CD4-positive, alpha-beta T cell treated with Interleukin-1 beta for 1 hour (primary cell): ENCODE measurements at regions not wholly inside any gene's neighbourhood (a gene's known extent, or its start where the extent isn't known, plus 50 kb on each side); places are given as distances from the start of the nearest gene placed in this dataset.

ENCODE experiments used
- DNase-seq, 2 donors: peaks; one replicate each; pipeline ENCODE4 v3.0.0-alpha.2; 2020 to 2022

DNA sequence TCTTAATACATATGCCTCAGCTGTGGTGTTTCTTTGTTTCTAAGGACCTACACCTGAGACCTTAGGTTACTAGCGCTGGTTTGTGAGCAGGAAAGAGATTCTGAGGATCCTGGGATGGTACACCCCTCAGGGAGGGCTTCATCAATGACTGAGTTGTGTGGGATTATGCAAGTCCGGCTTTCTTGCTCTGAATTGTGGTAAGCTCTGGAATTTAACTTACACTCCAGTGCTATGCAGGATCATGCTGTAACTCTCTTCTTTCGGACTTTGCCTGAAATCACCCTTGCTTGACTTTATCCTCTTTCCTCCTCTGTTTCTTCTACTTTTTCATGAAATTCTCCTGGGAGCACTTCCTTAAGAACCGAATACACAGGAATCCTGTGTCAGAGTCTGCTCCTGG lies 431.5 kb upstream of the BOD1L1 start:
- no peak for DNase-seq

DNA sequence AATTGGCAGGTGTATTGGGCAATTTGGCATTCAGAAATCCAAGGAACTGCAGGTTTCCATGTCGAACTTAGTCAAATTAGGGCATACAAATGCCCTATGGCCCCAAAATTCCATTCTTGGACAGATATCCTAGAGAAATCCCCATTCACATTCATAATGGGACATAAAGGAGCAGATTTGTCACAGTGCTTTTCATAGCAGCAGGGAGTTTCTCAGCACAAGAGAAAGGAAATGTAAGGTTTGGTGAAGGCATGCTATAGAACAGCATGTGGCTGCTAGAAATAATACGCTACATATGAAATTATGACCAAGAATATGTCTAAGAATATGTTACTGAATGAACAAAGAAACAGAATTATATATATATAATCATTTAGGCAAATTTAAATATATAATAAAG lies 437.5 kb upstream of the BOD1L1 start:
- no peak for DNase-seq

DNA sequence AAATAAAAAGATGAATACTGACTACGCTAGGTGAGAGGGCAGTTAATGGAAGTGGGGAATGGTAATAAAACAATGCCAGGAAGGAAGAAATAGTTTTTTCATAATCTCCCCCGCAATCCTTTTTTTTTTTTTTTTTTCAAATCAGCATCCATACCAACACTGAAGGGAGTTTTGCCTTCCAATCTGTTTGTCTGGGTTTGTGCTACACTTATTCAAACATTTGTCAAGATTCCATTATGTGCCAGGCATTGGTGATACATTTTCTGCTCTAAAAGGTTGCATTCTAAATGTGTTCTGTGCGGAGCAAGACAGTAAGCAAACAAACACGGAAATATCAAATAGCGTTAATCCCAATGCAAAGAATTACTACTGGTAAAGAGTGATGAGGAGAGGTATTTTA lies 437.9 kb upstream of the BOD1L1 start:
- DNase-seq = no peak

DNA sequence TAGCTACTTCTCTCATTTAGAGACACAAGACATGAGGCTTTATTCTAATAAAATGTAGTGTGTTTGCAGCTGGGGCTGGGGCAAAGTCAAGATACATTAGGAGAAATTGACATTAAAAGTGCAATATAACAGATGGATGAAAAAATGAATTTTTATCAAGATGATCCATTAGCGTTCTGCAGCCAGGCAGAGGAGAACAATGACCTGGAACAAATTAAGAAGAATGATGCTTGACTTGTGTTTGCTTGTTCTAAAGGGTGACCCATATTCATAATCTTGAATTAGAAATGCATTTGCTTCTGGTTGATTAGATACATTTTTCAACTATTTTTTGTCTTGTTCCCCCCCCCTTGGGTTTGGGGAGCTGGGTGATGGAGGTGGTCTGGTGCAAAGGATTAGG lies 439.5 kb upstream of the BOD1L1 start:
- no peak for DNase-seq

DNA sequence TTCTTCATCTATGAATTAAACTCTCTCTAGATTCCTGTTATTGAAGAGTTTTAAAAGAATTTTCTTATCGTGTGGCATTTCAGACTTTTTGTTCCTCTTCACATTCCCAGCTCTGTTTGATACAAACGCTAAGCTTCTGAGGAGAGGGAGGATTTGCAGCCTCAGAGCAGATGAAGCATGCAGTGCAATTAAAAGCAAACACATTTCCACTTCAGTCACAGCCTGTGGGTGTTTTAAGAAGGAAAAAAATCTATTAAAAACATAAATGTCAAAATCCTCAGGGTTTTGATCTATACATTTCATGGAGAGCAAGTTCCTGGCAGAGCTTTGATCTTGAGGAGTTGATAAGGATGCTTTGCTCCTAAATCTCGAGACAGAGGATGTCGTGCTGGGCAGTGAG lies 442.4 kb upstream of the BOD1L1 start:
- DNase-seq = no peak

DNA sequence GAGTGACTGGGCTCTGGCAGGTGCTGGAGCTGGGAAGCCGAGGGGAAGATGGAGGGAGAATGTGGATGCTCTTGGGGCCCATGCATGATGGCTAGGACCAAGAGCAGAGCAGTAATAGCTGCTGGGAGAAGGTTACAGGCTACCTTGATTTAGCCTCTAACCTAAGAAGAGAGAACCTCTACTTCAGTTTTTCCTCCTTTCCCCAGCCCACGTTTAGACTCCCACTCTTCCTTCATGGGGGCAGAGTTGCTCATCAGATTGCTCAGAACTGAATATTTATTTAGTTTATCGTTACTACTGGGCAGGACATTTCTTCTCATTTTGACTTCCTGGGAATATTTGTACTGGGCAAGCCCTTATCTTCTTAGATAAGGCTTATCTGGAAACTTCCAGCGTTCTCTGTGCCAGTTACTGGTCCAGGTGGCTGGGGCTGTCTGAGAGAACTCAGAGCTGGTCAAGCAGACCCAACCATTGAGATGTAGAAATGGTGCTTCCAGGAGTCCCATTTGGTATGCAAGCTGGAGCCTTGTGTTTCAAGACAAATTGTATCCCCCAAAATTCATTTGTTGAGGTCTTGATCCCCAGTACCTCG lies 442.9 kb upstream of the BOD1L1 start:
- DNase-seq = no peak

DNA sequence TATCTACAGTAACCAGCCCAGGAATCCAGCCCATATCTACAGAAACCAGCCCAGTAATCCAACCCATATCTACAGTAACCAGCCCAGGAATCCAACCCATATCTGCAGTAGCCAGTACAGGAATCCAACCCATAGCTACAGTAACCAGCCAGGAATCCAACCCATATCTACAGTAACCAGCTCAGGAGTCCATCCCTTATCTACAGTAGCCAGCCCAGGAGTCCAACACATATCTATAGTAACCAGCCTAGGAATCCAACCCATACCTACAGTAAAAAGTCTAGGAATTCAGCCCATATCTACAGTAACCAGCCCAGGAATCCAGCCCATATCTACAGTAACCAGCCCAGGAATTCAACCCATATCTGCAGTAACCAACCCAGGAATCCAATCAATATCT lies 445.0 kb upstream of the BOD1L1 start:
- no peak for DNase-seq

DNA sequence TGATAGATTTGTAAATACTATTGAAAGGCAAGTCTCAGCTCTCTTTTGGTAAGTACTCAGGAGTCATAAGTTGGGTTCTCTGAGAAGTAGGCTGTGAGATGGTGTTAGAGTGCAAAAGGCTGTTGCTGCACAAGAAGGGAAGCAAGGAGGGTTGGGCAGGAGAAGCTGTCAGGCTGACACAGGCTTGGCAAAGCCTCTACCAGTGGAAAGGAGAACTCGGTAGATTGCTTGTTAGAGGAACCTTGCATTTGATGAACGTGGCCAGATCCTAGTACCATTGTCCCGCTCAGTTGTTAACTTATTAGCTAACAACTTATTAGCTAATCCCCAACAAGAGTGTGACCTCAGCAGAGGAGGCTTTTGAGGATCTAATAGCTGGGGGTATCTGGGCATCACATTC lies 449.3 kb upstream of the BOD1L1 start:
- no peak for DNase-seq

DNA sequence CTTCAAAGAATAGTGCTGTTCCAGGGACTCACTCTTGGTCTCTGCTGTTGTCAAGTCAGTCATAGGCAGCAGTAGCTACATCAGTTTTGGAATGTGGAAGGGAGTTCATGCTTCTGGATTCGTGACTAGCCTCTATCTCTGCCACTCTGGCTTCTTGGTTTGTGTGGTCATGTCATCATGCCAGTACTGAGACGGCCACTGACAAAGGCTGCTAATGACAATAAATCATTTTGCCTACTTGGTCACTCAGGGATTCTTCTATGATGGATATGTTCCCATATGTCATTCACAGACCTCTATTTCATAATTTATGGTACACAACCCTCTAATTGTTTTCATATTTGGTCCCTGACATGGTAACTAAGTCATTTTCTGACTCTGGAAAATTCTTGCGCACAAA lies 450.8 kb upstream of the BOD1L1 start:
- DNase-seq = no peak

DNA sequence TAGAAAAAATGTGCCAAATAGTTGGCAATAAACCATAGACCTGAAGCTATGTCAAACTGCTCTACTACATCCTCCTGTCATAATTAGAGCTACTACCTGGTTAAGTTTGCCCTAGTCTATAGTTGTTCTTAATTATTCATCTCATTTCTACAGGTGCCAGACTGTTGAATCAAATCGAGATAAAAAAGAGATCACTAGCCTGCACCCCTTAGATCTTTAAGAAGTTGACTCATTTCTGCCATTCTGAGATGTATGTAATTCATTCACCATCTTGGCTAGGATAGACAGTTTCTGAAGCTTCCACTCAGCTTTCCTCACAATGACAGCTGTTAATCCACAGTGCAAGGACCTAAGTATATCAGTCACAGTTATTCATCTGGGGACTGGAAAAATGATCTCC lies 452.1 kb upstream of the BOD1L1 start:
- DNase-seq = no peak

DNA sequence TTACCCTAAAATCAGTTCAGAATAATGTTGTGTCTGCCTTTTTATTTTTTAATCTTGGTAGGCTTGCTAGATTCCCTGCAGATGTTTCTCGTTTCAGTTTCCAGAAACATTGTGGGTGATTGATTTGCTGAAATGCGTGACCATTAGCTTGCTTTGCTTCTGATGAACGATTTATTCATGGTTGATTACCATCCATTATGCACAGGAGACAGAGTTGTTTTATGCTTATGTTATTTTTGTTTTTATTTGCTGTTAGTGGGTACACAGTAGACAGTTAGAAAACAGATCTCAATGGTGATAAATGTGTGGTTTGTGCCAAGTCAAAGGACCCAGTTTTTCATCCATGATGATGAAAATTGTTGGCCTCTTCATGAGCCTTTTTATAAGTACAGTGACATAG lies 455.6 kb upstream of the BOD1L1 start:
- no peak for DNase-seq

DNA sequence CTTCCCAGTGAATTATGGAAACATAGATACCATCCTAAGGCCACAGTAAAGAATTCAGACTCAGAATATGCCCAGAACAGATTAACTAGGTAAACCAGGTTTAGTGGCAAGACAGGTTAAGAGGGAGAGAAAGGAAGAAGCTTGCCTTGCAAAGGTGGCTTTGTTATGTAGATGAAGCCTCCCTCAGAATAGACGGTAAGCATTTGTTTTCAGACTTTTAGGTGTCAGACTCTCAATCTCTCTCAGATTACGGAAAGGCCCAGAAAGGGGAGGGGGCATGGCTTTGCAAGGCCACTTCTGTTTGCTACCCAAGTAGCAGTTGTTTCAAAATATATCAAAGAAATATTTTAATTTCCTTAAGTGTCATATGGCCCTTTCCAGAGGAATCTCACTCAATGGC lies 457.1 kb upstream of the BOD1L1 start:
- DNase-seq = no peak

DNA sequence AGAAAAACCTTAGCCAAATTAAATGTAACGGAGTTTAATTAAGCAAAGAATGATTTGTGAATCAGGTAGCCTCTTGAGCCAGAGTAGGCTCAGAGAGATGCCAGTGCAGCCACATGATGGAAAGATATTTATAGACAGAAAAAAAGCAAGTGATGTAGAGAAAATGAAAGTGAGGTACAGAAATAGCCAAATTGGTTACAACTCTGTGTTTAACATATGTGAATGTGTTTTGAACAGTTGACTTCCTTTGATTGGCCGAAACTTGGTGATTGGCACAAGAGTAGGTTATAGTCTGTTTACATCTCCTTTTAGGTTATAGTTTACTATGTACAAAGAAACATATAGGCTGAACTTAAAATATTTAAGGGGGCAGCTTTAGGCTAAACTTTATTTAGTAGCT lies 459.9 kb upstream of the BOD1L1 start:
- no peak for DNase-seq

DNA sequence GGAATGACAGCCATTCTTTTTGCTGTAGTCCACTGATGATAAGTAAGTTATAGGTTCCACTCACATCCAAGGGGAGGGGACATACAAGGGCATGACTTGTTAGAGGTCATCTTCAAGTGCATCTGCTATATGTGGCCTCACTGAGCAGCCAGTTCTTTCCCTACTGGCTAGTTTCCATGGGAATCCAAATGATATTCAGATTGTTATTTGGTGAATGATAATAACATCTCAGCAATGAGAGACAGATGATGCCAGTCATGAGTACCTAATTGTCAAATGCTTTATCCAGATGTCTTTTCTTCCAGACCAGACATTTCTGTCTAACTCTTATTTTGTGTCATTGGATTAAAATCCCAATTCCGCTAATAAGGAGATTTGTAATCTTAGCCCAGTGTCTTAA lies 460.4 kb upstream of the BOD1L1 start:
- DNase-seq = no peak

DNA sequence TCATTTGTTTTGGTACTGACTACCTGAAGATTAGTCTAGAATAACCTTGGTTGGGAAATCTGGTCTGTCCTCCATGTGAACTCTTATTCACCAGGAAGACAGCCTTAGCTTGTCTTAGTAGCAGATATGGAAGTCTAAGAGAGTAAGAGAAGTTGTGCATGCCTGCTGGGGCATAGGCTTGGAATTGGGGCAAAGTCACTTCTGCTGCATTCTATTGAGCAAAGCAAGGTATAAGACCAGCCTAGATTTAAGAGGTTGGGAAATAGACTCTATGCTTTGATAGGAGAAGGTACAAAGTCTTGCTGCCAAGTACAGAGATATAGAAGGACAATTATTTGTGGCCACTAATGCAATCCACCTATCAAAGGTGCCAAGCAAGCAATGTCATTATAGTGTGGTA lies 464.0 kb upstream of the BOD1L1 start:
- DNase-seq = no peak

DNA sequence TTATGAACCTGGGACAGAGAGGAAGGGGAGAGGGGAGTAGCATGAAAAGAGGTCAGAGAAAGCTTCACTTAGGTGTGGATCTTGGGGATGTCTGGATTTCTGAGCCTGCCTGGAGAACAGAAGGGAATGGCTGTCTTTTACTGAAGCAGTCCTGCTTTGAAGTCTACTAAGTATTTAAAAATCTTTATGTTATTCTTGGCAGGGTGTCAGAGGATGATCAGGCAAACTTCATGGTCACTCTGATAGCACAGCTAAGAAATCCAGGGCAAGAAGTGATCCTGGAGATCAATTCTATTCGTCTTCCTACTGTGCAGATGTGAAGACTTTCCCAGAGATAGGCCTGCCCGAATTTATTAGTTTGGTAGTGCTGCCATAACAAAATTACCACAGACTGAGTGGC lies 464.4 kb upstream of the BOD1L1 start:
- no peak for DNase-seq

DNA sequence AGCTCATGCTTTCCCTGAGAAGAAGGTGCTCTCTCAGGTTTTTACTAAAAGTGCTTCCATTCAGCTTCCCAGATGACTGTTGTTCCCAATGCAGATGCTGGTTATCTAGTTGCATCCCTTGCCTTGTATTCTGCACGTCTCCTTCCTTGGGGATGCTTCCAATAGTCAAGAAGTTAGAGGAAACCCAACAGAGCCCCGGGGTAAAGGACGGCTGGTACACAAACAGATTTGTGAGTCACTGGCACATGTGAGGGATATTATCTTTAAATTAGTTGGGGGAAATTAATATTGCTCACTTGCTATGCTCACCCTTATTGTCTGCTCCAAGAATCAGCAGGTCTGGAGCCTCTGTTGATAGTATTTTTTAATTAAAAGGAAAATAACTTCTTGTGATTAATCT lies 465.2 kb upstream of the BOD1L1 start:
- no peak for DNase-seq

DNA sequence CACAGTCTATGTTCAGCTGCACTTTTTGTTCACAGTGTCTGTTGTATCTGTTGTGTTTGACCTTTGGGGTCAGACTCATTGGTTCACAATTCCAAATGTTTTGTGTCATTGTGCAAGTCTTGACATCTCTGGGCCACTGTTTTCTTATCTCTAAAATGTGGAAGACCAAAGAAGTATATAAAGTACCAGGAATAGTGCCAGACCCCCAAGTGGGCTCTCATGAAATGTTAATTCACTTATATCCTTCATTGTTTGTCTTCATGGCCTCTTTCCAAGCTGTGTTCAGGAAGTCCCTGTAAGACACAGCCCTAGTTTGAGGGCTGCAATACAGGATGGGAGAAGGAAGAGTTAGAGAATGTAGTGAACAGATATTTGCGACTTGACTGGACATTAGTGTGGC lies 468.3 kb upstream of the BOD1L1 start:
- no peak for DNase-seq

DNA sequence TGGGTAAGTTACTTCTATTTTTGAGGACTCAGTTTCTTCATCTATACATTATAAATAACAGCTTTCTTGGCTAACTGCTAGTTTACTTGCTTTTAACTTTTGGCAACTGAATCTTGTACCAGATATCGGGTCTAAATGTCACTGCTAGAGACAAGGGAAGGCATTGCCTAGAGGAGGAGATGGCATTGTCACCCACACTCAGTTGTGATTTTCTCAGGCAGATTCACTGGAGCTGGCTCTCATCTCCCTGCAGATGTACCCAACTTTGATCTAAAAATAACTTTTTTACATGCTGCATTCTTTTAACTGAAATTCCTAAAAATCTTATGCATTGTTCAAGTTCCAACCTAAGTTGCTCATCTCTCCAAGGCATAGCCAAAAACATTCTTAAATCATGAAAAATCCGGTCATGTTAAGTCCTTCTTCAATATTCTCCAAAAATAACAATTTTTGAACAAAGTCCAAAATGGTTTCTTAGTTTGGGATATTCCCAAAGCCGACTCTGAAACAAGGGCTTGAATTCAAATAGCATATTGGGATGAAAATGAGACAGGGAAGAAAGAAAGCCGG lies 469.0 kb upstream of the BOD1L1 start:
- no peak for DNase-seq

DNA sequence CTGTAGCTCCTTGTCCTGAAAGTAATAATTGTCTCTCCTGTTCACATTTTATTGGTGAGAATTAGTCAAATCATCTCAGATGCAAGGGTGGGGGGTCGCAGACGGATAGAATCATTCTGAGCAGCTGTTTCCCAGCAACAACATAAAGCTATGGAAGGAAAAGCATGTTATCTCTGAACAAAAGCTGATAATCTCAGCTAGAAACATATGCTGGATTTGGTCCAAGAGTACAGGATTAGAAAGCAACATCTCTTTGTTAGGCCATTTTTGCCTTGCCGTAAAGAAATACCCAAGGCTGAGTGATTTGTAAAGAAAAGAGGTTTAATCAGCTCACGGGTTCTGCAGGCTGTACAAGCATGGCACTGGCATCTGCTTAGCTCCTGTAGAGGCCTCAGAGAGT lies 472.8 kb upstream of the BOD1L1 start:
- no peak for DNase-seq

DNA sequence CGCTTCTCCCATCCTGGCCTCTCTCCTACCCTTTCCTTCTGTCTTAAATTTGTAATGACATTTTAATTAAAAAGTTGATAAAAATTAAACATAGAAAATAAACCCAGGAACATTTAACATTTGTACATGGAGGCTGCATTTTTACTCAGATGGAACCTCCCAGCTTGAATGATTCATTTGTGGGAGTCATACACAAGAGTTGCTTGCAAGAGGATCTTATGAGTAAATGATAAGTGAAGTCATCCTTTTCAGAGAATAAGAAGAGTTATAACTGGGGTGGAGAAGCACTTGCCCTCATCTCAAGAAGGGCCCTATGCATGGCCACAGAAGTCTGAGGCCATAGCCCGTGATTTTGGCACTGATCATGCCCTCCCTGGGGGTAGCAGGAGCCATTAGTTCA lies 482.9 kb upstream of the BOD1L1 start:
- DNase-seq = no peak

DNA sequence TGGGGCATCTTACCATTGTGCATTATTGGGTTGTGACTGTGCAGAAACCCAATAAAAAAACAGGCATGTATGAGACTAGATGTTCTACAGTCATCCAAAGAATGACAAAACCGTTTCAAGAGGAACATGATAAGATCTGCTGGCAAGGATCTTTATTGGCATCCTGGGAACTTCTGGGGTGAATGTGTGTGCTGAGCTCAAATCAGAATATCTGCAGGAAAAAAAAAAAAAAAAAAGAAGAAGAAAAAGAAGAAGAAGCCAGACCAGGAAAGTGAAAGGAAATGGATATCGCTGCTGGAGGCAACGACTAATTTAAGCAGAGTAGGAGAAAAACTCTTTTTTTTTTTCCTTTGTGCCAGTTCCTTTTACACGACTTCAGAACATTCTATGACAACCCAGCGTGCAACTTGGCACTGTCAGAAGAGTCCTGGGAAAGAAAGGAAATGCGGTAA lies 484.2 kb upstream of the BOD1L1 start:
- DNase-seq = no peak

DNA sequence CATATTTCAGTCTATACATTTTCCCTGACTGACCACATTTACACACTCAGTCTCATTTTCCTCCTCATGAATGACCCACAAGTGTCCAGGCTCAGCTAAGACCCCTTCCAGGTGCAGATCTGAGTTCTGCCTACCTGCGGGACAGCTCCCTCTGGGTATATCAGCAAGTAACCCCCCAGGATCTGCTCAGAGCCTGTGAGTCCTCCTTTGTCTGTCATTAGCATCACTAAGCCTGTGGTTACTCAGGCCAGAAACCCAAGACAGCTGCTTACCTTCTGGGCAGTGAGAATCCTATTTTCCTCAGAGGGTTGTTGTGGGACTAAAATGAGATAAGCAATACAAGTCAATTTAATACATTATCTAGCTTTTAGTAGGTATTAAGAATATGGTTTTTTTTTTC lies 487.6 kb upstream of the BOD1L1 start:
- DNase-seq = no peak

DNA sequence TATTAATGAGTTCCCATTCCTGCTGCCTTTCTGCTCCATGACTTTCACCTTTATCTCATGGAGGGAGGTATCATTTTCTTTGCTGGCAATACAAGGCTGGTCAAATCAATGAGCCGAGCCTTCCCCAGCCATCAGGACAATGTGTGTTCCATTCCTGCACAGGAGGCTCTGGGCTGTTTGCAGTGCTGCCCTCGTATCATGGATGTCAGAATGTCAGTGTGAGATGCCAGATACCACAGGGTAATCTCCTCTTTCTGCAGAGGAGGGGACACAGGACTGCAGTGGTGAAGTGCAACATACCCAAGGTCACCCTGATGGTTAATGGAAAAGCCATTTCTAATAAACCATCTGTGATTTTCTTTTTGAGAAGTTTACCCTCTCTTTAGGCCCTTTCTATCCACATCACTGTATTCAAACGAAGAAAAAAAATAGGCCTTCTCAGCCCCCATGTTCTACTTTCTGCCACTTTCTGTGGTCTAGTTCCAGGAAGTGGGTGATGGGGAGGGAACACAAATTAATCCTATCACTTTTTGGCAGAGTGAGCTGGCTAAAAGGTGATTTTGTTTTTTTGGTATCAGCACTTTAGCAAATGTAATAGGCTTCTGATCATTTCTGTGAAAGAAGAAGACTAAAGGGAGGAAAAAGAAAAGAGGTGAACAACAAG lies 490.2 kb upstream of the BOD1L1 start:
- no peak for DNase-seq

DNA sequence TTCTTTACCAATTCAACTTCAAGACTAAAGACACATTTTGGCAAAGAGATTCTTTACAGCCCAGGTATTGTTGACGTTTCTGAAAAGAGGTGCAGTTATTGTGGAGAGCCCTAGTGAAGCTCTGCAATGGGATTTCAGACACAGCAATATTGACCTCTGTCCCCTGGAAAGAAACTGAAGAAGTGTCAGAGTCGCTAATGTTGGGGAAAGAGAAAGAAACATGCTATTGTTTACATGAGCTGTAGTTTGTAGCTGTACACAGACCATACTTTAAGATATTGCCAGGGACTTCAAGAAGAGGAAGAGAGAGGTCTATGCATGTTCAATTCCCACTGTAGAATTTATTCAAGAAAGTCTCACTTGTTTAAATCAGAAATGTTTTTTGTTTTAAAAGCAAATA lies 497.3 kb upstream of the BOD1L1 start:
- DNase-seq = no peak
